T-helper 17 cell (primary cell): ENCODE measurements at regions not wholly inside any gene's neighbourhood (a gene's known extent, or its start where the extent isn't known, plus 50 kb on each side); places are given as distances from the start of the nearest gene placed in this dataset.
A peak's percentile ranks its signal among the peaks of the same experiment; 100 is the strongest.

Experiments used
- ATAC-seq: fragments of 150-1000 bp; cut with Tn5 transposase; 2 replicates; pipeline ENCODE4 v1.10.0; 2021; ENCODE audit warnings: mild to moderate bottlenecking, moderate library complexity
- DNase-seq, 3 donors: peaks; one replicate each; pipeline versions ENCODE4 v3.0.0 to v3.0.0-alpha.2; 2020 to 2021
- H3K9me3 ChIP-seq: one replicate; pipeline ENCODE4 v1.7.0; 2013; ENCODE audit warnings: low read length, mild to moderate bottlenecking; ENCODE audit not compliant: control insufficient read depth, poor library complexity, severe bottlenecking
- H3K27ac Mint-ChIP-seq: one replicate; pipeline ENCODE4 v1.8.0; 2022; ENCODE audit warnings: mild to moderate bottlenecking, moderate library complexity, mixed read lengths
- H3K27me3 Mint-ChIP-seq: one replicate; pipeline ENCODE4 v1.8.0; 2022; ENCODE audit warnings: mixed read lengths
- H3K36me3 Mint-ChIP-seq: one replicate; pipeline ENCODE4 v1.8.0; 2022; ENCODE audit warnings: low read depth, mixed read lengths
- H3K4me1 Mint-ChIP-seq: one replicate; pipeline ENCODE4 v1.8.0; 2022; ENCODE audit warnings: mild to moderate bottlenecking, mixed read lengths
- H3K4me3 Mint-ChIP-seq: one replicate; pipeline ENCODE4 v1.8.0; 2022; ENCODE audit warnings: mild to moderate bottlenecking, moderate library complexity, mixed read lengths

DNA sequence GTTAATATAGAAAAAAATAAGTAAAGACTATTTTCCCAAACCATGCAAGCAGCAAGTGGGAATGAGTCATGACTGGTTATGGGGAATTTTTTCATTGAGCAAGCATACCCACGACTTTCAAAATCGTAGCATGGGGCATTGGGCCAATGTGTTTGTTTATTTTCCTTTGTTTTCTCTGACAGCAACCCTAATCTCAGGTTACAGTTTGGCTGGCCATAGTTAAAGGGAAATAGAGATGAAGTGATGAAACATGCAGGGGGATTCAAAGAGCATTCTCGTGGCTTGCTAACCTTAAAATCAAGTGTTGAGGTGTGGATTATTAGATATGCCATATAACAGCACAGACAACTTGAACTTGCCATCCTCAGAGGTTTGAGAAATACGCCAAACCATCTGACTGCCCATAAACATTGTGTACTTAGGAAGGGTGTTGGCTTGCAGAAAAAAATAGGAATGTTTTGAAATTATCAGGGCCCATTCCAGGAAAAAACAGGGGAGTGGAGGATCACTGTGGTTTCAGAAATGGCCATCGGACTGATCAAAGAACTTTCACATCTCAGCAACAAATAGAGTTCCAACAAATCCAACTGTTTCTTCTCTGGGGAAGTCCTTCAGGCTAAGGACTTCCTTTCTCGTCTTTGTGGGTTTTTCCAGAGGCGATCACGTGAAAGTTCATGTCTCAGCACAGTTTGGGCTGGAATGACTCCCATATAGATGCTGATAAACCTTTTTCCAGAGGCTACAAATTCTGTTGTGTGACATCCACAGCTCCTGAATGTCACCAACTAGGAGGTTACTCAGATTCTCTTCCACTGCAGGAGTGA is 259.1 kb downstream of the SYK start:
- Mint-ChIP-seq H3K27me3 (peaks cover 38% of the 10 kb centered on the region), H3K36me3 (peaks cover 5% of the 10 kb centered on the region), H3K4me3 (no peak overlapping the region), H3K4me1 (no peaks in the 10 kb centered on the region), H3K27ac (no peak overlapping the region)
- no peaks in the 10 kb centered on the region for H3K9me3 ChIP-seq
- ATAC-seq (no peak), DNase-seq (no peak)

DNA sequence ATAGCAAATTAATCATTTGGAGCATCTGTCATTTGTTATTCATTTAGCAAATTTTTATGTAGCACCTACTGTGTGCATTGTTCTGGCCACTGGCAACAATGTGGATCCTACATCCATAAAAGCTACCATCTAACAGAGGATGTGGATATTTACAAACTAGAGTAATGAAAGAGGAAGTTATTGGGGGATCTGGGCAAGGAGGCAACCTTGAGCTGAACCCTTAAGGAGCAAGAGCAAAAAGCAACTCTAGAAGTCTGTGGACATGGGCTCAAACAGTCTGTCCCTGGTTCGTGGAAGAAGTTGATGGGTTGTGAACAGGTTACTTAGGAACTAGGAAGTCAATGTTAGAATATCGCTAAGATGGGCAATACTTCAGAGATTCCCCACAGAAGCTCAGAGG is 259.9 kb downstream of the SYK start:
- Mint-ChIP-seq H3K4me1 (no peaks in the 10 kb centered on the region), H3K27ac (no peak overlapping the region), H3K27me3 (peaks cover 41% of the 10 kb centered on the region), H3K36me3 (peaks cover 5% of the 10 kb centered on the region), H3K4me3 (no peak overlapping the region)
- ATAC-seq (no peak), DNase-seq (no peak)
- H3K9me3 ChIP-seq: no peaks in the 10 kb centered on the region

DNA sequence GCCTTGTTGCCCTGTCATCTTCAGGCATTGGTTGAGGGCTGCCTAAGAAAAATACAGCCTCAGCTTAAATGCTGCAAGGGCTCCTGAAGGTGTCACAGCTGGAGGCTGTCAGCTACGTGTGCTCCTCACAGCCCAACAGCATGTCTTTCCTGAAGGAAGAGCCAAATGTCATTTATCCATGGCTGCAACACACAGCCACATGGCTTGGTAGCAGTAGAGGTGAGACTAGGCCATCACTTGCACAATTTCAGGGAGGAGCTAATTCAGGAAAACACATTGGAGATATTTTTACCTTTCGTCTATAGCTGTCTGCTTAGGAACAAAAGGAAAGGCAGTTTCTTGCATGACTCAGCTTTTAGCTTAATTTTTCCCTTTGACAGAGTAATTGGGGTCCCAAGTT is 260.7 kb downstream of the SYK start:
- peaks cover 41% of the 10 kb centered on the region for H3K27me3 Mint-ChIP-seq
- ATAC-seq (no peak), DNase-seq (no peak)
- no peak overlapping the region for H3K4me3 Mint-ChIP-seq
- no peaks in the 10 kb centered on the region for H3K9me3 ChIP-seq
- no peak overlapping the region for H3K27ac Mint-ChIP-seq
- no peaks in the 10 kb centered on the region for H3K4me1 Mint-ChIP-seq
- H3K36me3 Mint-ChIP-seq: peaks cover 5% of the 10 kb centered on the region

DNA sequence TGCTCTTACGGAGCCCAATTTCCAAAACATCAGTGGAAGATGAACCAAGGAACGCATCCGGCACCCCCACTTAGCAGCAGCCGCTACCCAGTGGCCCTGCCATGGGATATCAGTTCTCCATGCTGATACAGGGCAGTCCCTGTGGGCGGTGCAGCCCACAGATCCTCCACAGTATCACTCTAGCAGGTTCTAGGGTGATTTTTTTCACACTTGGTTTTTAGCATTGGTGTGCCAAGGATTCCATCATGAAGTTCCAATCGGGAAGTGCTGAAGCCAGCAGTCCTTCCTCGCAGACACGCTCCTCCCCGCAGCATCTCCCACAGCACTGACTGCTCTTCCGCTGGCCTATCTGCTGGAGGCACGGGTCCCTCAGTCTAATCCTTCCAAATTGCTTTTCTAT is 261.9 kb downstream of the SYK start:
- no peaks in the 10 kb centered on the region for H3K9me3 ChIP-seq
- ATAC-seq: no peak
- peaks cover 5% of the 10 kb centered on the region for H3K36me3 Mint-ChIP-seq
- H3K4me1 Mint-ChIP-seq: no peaks in the 10 kb centered on the region
- H3K27ac Mint-ChIP-seq: no peak overlapping the region
- no peak for DNase-seq
- H3K4me3 Mint-ChIP-seq: no peak overlapping the region
- peaks cover 38% of the 10 kb centered on the region for H3K27me3 Mint-ChIP-seq

DNA sequence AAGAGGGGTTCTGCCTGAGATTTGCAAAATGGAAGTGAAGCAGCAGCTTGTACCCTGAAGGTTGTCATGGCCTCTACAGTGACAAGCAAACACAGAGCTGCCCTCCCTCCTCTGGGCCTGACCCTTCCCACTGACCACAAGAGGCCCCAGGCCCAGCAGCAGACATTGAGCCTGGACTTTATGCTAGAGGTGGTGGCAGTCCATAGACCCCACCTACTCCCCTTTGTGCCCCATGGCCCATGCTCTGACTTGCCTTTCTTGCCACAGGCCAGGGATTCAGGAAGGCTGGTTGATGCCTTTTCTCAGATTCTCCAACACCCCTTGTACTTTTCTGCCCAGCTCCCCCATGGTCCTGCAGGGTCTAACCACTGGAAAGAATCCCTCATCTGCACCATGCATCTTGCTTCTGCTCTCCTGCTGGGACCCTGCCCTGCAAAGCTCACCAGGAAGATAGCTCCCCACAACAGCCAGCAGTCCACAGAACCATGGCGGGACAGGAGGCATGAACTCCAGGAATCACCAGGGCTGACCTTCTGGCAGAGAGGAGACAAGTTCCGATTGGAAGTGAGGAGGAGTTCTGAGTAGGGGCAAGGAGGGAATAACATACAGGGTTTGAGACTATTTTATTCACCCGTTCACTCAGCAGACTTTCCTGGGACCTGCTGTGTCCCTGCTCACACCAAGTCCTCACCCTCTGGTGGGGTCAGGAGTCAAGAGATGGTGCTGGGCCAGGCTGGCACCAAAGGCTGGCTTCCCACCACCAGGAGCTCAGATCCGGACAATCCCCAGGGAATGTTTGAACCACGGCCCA is 263.8 kb downstream of the SYK start:
- no peaks in the 10 kb centered on the region for H3K9me3 ChIP-seq
- Mint-ChIP-seq H3K36me3 (peaks cover 5% of the 10 kb centered on the region), H3K27ac (no peak overlapping the region), H3K4me3 (no peak overlapping the region), H3K4me1 (no peaks in the 10 kb centered on the region), H3K27me3 (peaks cover 31% of the 10 kb centered on the region)
- DNase-seq (no peak), ATAC-seq (no peak)

DNA sequence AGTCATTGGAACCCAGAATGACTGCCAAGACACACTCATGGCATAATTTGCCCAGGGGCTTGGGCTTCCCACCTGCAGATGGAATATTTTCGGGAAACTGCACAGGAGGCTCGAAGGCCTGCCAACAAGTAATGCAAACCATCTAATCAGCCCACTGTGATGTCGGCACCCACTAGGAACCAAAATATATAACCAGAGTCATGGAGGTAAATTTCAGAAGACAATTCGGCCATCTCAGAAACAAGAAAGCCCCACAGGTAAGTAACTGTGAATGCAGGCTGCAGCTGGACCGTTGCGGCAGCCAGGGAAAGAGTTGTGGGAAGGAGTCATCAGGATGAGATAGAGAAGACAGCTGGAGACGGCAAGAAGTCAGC is 264.4 kb downstream of the SYK start:
- H3K4me1 Mint-ChIP-seq: peaks cover under 1% of the 10 kb centered on the region
- peaks cover 25% of the 10 kb centered on the region for H3K27me3 Mint-ChIP-seq
- H3K27ac Mint-ChIP-seq: no peak overlapping the region
- ATAC-seq: no peak
- no peaks in the 10 kb centered on the region for H3K9me3 ChIP-seq
- no peak overlapping the region for H3K4me3 Mint-ChIP-seq
- DNase-seq: no peak
- peaks cover 5% of the 10 kb centered on the region for H3K36me3 Mint-ChIP-seq

DNA sequence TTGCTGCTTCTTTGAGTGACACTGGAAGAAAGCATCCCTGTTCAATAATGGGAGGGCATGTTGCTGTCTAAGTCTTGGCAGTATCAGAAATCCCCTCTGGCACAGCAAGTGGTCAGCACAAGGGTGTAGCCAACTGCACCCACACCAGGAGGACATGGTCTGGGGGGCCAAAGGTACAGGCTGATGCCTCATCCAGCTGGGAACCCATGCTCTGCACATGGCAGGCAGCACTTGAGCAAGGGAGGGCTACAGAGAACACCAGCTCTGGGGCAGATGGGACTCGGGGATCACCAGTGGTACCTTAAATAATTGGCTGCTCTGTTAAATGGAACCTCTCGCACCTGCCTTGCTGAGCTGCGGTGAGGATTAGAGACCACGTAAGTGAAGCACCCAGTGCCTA is 265.2 kb downstream of the SYK start:
- peaks cover 2% of the 10 kb centered on the region for H3K36me3 Mint-ChIP-seq
- no peak overlapping the region for H3K27ac Mint-ChIP-seq
- peaks cover 8% of the 10 kb centered on the region for H3K4me1 Mint-ChIP-seq
- ATAC-seq (no peak), DNase-seq (no peak)
- H3K27me3 Mint-ChIP-seq: peaks cover 17% of the 10 kb centered on the region
- no peak overlapping the region for H3K4me3 Mint-ChIP-seq
- H3K9me3 ChIP-seq: no peaks in the 10 kb centered on the region

DNA sequence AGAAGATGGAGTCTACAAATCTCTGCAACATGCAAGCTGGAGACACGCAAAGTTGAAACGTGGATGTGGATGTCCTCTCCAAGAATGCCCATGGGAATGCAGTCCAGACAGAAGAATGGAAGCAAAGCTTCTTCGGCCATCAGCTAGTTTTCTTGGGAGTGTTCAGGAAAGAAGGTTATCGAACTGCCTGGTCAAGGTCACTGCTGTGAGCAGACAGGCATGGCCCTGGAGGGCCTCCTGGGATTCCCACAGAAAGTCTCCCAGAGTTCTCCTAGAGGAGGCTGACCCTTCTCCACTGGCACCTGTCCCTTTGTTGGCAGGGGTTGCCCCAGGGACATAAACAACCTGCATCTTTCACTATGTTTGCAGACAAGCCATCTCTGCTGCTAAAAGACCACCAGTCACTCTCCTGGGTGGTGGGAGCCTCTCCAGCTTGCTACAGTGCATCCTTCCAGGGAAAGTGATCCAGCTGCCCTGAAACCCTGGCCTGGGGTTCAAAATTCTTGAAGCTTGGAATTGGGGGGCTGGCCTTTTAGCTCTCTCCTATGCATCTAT is 265.8 kb downstream of the SYK start:
- H3K4me1 Mint-ChIP-seq: peaks cover 8% of the 10 kb centered on the region
- ATAC-seq (no peak), DNase-seq (no peak)
- no peaks in the 10 kb centered on the region for H3K36me3 Mint-ChIP-seq
- H3K27ac Mint-ChIP-seq: no peak overlapping the region
- H3K9me3 ChIP-seq: no peaks in the 10 kb centered on the region
- H3K27me3 Mint-ChIP-seq: peaks cover 15% of the 10 kb centered on the region
- H3K4me3 Mint-ChIP-seq: no peak overlapping the region

DNA sequence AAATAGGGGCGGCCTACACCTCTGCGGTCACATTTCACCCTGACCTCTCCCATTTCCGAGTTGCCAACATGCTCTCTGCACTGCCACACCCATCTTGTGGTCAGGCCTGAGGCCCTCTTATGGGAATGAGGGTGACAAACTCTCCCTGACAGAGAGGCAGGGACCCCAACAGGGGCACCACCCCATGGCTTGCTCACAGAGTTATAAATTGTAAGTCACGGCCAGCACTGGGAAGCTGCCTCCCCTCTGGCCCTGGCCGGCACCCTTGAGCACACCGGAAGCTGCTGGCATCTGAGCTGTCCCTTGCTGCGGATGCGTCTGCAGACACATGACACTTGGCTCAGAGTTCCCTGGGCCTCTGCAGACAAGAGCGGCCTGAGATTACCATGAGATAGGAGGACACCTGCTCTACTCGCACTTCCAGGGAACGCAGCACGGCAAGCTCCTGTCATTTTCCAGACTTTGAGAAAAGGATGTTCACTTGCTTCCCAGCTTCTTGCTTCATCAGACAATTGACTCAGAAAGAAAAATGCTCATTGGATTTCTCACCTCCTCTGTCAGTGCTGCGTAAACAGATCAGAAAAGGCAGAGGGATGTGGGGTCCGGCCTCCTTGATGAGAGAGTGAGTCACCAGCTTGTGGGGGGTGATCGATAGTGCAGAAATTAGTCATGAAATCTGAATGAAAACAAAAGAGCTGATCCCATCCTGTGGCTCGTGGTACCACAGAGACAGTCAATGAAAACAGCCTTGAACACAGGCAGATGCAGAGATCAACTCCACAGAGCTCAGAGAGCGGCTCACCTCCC is 269.8 kb downstream of the SYK start:
- Mint-ChIP-seq H3K36me3 (no peaks in the 10 kb centered on the region), H3K27ac (peak overlapping the region; percentile 51), H3K4me1 (peaks cover 10% of the 10 kb centered on the region), H3K27me3 (peaks cover 2% of the 10 kb centered on the region), H3K4me3 (peak overlapping the region; percentile 12)
- ATAC-seq: no peak
- no peaks in the 10 kb centered on the region for H3K9me3 ChIP-seq
- no peak for DNase-seq

DNA sequence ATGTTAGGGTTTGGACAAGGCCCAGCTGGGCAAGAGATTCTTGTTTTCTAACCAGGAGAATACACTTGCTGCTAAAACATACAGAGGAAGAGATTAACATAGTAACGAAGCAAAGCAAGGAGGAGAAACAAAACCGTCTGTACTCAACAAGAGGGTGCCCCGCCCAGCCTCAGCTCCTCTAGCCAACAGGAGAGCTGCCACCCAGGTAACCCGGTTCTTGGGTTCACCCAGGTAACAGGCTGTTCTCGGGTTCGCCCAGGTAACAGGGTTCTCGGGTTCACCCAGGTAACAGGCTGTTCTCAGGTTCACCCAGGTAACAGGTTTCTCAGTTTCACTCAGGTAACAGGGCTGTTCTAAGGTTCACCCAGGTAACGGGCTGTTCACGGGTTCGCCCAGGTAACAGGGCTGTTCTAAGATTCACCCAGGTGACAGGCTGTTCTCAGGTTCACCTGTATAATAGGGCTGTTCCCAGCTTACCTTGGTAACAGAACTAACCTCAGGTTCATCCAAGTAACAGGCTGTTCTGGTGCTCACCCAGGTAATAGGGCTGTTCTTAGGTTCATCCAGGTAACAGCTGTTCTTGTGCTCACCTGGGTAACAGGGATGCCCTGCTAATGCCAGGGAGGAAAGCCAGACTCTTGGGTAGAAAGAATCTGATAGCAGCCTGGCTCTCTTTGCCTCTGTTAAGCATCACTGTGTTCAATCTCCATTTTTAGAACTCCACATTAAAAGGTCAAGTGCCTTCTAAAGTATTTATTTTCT is 271.6 kb downstream of the SYK start:
- H3K9me3 ChIP-seq: no peaks in the 10 kb centered on the region
- ATAC-seq (no peak), DNase-seq (no peak)
- H3K27me3 Mint-ChIP-seq: no peaks in the 10 kb centered on the region
- H3K27ac Mint-ChIP-seq: no peak overlapping the region
- no peaks in the 10 kb centered on the region for H3K36me3 Mint-ChIP-seq
- no peak overlapping the region for H3K4me3 Mint-ChIP-seq
- peaks cover 10% of the 10 kb centered on the region for H3K4me1 Mint-ChIP-seq

DNA sequence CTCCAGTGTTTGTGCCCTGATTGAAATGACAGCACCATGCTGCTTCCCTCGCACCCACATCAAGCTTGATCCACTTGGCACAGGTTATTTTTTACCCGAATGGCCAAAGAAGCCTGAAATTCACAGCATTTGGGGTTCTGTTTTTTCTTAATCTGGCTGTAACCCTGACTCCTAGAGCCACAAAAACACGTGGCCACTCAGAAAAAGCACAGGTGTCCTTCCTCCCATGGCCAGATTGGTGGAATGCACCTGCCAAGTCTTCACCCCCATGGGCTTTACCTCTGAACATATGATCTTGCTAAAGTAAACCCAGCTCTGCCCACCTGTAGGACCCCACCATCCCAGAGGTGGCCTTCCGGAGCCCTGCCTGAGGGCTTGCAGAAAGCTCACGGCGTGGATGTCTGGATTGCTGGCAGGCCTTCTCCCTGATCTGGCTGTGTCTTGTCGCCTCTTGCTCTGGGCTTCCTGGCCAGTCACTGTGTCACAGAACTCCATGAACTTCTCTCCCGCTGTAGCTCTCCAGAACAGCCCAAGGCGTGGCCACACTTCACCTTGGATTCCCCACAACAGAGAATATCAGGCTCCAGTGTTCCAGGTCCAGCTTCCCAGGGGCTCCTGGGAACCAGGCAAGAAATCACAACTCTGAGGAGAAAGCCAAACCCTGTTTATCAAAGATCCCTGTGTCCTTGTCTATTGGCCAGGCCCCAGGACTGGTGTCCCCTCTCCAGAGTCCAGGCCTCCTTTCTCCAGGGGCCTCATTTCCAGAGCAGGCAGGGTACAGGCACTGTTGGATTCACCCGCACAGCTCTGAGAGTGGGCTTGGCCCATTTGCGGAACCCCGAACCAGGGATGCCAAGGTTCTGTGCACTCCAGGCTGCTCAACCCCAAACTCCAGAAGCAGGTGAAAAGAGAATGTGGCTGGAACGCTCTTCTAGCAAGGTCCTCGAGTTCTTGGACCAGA is 272.5 kb downstream of the SYK start:
- H3K9me3 ChIP-seq: no peaks in the 10 kb centered on the region
- Mint-ChIP-seq H3K27me3 (no peaks in the 10 kb centered on the region), H3K4me3 (no peak overlapping the region), H3K36me3 (no peaks in the 10 kb centered on the region), H3K27ac (no peak overlapping the region), H3K4me1 (peaks cover 10% of the 10 kb centered on the region)
- ATAC-seq (no peak), DNase-seq (no peak)

DNA sequence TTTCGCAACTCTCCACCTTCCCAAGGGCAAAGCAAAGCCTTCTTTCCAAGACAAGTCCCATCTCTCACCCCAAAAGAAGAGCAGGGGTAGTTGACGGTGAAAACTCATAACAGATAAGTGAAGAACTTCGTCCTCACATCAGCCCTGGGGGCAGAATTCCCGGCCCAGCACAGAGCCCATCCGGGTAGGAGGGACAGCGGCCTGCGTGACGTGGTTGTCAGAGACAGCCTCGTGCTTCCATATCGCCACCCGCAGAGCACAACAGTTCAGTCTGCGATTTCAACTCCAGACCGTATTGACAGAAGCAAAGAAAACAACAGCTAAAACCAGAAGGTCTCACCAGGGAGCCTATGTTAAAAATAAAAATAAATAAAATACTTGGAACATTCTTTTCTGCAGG is 273.2 kb downstream of the SYK start:
- ATAC-seq (no peak), DNase-seq (no peak)
- no peaks in the 10 kb centered on the region for H3K9me3 ChIP-seq
- H3K4me3 Mint-ChIP-seq: no peak overlapping the region
- H3K36me3 Mint-ChIP-seq: no peaks in the 10 kb centered on the region
- H3K27me3 Mint-ChIP-seq: peaks cover 4% of the 10 kb centered on the region
- no peak overlapping the region for H3K27ac Mint-ChIP-seq
- peaks cover 10% of the 10 kb centered on the region for H3K4me1 Mint-ChIP-seq
